HUDEP-2 (cell line): ENCODE measurements at regions not wholly inside any gene's neighbourhood (a gene's known extent, or its start where the extent isn't known, plus 50 kb on each side); places are given as distances from the start of the nearest gene placed in this dataset.

Experiments
- DNase-seq, 76 experiments: peaks; one replicate each; lab custom pipeline; 2025; ENCODE audit not compliant: unreplicated experiment in 76 of 76; lab: John Stamatoyannopoulos, UW

DNA sequence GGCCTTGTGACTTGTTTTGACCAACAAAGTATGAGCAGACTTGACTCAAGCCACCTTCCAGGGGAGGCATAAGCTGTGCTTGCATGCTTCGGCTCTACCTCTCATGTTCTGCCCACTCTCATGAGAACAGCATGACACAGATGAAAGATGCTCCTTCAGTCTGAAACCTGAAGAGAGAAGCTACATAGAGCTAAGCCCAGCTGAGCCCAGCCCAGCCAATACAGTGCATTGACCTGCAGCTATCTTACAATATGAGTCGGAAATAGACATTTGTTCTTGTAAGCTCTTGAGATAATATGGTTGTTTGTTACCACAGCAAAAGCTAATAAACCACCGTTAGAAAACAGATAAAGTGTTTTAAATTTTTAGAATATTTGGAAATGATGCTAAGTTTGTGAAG is 426.7 kb upstream of the PKDCC start:
- no peak for DNase-seq

DNA sequence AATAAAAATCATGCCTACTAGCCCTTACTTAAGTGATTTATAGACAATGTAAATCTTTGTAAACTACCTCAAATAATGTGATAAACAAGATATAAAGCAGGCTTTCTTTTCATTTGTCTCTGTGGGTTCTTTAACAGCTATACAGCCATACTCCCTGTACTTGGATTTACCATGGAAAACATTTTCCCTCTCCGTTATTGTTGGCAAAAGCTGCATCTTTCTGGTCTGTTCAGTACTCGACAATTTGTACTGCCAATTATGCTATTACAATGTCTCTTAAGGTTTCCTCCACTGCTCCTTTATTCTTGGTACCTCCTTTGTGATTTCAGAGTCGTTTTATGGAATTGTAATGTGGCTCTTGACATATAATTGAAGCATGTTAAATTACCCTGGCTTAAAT is 426.3 kb upstream of the PKDCC start:
- no peak for DNase-seq

DNA sequence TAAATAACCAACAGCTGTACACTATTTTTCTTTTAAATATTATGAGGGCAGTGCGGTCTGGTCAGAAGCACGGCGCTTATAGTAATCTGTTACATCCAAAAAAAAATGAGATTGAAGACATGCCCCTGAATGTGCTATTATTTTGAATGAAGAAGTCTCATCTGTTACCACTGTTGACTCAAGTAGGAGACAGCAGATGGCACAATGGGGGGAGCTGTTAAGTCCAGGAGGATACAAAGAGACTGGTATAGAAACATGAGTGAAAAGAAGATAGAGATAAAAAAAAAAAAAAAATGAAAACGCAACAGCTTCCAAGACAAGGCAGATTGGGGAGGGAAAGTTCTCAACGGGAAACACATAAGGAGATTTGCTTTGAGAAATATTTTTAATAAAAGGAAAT is 425.5 kb upstream of the PKDCC start:
- no peak for DNase-seq

DNA sequence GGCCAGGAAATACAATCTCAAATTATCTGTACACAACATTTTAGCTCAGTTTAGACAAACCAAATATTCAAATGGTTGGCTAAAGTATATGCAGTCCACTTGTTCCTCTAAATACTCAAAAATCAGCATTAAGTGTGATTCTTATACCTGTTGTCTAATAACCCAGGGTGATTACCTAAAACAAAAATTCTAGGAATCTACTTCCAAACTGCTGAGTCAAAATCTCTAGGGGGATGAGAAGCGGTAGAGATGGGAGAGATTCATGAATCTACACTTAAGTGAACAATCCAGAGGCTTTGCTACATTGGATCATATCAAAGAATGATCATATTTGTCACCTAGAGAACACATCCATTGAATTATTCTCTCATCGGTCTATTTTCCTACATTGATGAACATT is 420.9 kb upstream of the PKDCC start:
- no peak for DNase-seq

DNA sequence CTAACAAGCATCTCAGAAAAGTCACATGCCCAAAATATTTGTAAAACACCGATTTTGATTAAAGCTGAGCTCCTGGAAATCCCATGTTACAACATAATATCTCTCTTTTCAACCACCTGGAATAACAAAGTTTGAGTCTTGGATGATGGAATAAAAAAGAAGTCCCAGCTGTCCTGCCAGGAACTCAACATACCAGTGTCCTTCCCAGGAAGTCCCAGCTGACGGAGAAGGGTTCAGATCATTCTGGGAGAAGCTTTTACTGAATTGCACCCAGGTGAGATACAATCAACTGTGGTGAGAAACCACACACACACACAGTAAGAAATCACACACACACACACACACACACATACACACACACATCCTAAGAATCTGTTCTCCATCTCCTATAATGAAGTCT is 413.1 kb upstream of the PKDCC start:
- no peak for DNase-seq

DNA sequence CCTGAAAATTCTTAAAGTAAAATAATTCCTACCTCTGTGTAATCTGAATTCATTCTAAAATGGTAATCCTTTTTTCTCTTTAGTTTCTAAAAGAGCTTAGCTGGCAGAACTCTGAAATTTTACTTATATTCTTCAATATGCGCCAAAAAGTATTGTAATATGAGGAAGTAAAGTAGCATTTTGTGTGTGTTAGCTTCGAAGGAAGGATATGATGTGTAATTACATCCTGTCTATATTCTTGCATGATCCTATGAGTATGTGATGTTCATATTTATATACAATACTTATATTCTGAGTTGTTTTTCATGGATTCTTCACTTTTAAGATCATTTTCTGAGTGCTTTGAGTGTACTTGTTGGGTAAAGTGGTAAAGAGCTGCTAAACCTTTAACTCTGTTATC is 402.9 kb upstream of the PKDCC start:
- no peak for DNase-seq

DNA sequence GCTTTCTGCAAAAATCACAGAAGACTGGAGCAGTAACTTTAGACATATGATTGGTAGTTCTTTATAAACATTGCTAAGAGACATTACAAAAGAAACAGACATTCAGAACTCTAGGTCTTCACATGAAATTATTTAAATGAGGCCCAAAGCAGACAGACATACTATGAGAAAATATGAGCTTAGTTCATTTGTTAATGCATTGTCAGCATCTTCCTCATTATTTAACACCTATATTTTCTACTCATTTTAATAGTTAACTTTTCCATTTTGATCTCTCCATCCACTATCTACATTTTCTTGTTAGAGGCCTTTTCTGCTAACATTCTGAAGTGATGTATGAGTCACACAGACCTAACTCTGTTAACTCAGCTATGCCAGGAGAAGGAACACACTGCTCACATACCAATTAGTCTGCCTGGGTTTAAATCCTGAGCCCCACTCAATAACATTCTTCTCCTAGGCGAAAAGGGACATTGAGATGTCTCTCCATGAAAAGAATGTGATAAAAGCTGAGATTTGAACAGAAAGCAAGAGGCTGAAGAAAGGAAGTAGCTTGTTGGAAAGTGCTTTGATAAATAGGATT is 400.3 kb upstream of the PKDCC start:
- no peak for DNase-seq

DNA sequence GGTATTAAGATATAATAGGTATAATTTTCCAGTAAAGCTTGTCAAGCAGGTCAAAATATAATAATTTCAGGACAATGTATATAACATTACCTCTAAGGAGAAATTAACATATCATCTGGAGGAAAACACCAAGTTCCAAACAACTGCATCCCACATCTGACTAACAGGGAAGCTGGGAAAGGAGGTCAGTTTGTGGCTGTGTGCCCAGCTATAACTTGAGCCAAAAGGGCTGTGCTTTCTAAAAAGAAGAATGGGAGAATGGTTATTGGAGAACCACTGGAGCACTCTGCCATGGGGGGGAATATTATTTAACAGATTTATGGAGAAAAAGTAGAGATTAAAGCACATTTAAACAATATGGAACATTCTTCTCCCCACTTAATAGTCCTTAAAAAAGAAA is 390.6 kb upstream of the PKDCC start:
- DNase-seq: no peak

DNA sequence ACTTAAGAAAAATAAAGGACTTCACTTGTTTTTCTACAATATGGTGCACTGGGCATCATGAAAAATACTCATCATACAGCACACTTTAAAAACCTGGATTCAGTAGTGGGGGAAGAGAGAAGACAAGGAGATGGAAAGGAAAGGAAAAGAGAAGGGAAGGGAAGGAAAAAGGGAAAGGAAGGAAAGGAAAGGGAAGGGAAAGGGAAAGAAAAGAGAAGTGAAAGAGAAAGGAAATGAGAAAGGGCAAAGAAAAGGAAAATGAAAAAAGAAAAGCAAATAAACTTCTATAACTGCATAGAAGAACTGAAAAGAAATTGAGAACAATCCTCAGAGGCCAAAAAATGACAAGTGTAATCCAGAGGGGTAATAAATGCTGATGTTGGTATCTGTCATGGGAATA is 388.1 kb upstream of the PKDCC start:
- DNase-seq: no peak

DNA sequence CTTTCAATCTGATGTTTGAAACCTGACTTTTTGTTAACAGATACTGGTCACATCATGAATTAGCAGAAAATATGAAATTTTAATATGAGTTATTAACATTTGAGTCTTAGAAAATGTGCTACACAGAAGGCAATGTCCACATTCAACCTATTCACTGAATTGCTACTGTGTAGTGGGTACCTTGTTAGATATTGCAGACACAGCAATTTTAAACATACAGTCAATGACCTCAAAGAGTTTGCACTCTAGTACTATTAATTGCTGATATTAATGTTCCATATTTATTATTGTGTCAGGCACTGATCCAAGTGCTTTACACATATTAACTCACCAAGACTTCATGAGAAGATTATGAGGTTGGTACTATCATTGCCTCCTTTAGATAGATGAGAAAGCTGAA is 385.4 kb upstream of the PKDCC start:
- DNase-seq: no peak

DNA sequence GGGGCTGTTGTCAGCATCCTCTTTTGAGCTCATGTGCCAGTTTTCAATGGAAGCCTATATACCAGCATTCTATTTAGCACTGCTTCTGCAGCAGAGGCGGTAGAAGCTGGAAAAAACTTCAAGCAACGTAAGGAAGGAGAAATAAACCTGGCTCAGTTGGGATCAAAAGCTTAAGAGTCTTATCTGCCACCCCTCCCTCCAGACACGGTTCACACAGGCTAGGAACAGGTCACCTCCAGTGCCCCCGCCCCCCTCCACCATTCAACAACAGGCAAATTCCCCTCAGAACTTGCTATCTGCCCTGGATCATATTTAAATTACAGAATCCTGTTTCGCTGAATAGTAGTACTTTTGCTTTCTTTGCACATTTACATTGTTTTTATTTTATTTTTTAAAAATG is 384.8 kb upstream of the PKDCC start:
- no peak for DNase-seq

DNA sequence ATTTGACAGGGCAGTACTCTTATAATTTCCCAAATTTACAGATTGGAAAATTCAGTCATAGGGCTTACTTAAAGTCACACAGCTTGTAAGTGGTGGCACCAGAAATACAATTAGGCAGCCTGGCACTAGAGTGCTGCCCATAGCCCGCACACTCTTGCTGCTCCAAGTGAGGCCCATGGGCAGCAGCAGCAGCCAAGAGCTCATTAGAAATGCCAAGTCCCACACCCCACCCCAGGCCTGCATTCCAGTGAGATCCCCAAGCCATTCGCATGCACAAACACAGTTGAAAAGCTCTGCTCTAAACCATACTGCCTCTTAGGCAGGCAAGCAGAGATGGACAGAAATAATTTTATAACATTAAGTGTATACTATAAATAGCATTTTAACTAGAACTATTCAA is 379.3 kb upstream of the PKDCC start:
- no peak for DNase-seq

DNA sequence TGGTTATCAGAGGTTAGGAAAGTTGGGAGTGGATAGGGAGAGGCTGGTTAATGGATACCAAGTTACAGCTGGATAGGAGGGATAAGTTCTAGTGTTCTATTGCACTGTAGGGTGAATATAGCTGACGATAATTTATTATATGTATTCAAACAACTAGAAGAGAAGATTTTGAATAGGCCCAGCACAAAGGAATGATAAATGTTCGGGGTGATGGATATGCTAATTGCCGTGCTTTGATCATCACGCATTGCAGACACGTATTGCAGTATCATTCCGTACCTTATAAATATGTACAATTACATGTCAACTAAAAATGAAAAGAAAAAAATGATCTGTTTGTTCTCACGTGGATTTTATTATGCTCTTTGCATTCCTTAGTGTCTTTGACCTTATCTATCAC is 369.2 kb upstream of the PKDCC start:
- DNase-seq: no peak

DNA sequence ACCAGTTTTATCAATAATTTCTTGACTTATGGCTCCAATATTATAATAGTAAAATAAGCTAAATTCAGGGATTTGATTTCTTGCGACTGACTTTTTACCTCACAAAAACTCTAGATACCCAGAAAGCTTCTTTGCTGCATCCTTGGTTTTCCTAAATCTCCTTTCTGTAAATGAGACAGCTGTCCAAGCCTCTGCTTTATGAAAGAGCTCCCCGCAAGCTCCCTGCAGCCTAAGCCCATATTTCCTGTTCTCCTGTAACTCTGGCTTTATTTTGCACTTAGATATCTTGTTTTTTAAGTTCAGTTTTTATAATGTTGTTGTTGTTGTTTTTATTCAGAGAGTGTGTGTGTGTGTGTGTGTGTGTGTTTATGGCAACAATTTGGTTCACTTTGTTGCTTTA is 361.7 kb upstream of the PKDCC start:
- no peak for DNase-seq

DNA sequence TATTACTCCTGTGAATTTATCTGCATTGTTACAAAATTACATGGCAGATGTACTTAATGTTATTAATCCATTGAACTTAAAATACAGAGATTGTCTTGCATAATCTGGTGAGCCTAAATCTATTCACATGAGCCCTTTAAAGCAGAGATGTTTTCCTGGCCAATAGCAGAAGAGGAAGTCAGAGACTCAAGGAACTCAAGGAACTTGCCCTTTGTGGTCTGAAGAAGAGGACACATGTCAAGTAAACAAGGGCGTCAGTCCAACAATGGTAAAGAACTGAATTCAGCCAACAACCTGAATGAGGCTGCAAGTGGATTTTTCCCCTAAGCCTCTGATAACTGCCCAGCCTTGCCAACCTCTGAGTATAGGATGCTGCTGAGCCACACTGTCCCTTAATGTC is 356.3 kb upstream of the PKDCC start:
- no peak for DNase-seq

DNA sequence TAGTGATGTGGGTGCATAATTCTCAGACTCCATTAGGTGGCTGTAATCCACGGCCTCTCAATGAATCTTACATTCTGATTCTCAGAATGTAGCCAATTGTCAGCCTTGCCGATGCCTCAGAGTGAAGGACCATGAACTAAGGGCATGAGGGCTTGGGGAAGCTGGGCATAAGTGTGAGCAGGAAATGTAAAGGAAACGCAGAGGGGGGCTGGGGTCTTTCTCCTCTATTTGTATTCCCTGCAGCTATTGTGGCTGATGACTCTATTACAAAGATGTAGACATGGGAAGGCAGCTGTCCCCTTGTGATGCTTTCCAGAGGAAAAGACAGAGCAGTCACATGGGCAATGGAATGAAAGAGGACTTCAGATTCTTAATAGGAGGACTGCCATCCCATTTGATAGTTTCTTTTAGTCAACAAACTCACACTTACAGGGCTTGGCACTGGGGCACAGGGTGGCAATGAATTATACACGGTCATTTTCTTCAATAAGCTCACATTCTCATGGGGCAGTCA is 353.2 kb upstream of the PKDCC start:
- no peak for DNase-seq

DNA sequence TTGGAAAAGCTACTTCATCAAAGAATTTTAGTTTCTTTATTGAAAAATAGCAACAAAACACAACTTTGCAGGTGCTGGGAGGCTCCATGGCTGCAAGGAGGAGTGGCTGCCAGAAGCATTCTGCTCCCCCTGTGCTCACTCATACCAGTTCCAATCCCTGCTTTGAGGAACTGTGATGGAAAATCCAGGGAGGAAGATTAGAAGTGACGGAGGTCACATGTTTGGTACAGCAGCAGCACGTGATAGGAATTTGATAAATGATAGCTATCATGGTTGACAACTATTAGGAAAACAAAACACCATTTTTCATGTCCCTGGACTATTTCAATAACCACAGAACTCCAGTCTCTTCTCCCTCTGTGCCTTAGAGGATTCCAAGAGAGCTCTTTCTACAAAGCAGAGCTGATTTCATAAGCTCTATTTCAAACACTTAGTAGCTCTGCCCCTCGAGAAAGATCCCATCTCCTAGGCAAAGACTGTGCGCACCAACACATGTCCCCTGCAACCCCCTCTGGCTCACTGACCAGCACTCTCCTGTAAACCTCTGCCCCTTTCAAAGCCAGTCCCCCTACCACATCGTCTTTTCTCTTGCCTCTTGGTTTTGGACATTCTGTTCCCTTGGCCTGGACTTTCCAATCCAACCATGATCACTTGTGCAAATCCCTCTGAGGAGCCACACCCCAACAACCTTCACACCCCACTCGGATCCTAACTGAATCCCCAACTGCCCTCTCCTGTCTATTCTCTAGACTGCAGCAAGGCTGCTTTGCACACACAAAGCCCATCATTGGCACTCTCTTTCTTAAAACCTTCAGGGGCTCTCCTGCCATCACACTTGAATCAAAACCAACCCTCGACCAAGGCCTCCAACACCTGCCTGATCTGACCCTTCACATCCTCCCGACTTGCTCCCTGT is 352.4 kb upstream of the PKDCC start:
- DNase-seq: no peak

DNA sequence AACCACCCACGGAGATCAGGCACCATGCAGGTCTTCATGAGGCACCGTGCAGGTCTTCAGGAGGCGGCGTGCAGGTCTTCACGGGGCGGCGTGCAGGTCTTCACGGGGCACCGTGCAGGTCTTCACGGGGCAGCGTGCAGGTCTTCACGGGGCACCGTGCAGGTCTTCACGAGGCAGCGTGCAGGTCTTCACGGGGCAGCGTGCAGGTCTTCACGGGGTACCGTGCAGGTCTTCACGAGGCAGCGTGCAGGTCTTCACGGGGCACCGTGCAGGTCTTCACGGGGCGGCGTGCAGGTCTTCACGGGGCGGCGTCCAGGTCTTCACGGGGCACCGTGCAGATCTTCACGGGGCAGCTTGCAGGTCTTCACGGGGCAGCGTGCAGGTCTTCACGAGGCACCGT is 350.4 kb upstream of the PKDCC start:
- DNase-seq: no peak

DNA sequence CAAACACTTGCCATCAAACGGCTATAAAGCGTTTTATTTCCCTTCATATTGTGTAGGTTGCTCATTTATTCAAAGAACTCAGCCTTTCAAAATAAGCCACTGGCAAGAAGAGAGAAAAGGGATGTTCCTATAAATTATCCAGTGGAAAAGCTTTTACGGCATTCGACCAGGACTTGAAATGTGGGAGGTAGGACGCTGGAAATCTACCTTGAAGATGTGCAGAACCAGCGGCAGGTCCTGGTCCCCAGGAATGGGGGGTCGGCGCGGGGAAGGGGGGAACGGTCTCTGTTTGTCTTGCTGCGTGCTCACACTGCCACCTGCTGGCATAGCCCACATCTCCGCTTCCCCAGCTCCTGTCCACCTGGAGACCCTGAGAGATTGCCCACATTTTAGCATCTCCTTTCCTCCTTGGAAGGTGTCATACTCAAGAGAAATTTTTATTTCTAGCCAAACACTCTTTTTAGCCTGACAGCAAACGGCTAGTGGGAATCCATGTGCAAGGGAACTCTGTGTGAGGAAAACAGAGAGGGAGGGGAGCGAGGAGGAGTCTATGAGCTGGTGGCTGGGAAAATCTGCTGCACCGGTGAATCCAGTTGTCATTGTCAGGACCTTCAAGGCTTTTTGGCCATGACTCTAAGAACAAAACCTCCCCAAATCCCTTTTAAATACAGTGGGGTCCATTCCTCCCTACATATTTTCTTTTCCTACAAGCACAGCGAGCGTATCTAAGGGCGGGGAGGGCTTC is 349.0 kb upstream of the PKDCC start:
- peak in 1 of 76 experiments; percentile 2 for DNase-seq

DNA sequence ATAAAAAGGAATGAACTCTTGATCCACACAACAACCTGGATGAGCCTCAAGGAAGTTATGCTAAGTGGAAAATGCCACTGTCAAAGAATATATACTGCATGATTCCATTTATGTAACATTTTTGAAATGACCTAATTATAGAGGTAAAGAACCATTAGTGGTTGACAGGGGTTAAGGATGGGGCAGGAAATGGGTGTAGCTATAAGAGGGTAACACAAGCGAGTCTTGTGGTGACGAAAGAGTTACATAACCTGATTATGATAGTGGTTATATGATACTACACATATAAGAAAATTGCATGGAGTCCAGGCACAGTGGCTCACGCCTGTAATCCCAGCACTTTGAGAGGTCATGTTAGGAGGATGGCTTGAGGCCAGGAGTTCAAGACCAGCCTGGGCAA is 346.6 kb upstream of the PKDCC start:
- DNase-seq: no peak

DNA sequence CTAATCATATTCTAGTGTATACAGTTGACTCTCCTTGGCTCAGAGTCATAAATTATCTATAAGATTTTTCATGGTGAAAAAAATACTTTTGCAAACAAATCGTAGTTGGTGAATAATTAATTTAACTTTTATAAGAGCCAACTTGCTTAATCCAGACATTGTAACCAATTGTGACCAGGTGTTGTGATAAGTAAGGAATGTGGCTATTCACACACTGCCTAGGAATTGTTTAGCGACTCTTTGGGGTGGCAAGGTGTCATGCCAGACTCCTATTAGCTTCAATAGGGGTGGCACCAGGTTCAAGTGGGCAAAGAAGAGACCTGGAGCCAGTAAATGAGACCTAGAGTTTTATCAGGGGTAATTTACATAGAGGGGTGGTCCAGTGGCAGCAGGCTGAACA is 344.7 kb upstream of the PKDCC start:
- DNase-seq: no peak

DNA sequence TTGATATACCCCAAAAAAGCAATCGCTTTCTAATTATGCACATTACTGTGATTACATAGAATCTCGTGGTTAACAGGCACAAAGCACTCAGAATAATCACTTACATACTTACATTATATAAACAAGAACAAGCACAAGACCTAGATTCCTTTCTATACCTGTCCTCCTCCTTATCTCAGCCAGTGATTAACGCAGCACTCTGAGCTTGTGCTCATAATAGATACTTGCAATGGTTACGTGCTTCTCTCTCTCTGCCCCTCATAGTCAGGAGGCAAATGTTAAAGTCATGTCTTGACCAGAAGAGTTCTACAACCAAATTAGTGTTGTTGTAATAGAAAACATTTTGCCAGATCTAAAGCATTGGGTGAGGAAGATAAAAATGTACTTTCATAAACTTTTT is 342.2 kb upstream of the PKDCC start:
- DNase-seq: no peak
